Fibroblast of lung (primary cell): ENCODE measurements at regions not wholly inside any gene's neighbourhood (a gene's known extent, or its start where the extent isn't known, plus 50 kb on each side); places are given as distances from the start of the nearest gene placed in this dataset.

Experiments
- DNase-seq, 2 donors: peaks; one replicate each; pipeline versions ENCODE4 v3.0.0 to v3.0.0-alpha.2; 2010; ENCODE audit warnings: low read depth in 2 of 2
- H2AFZ ChIP-seq: 2 replicates; pipeline ENCODE4 v1.5.1; 2012; ENCODE audit warnings: low read length, control low read depth, inconsistent platforms
- H3K27ac ChIP-seq: 2 replicates; pipeline ENCODE4 v1.5.1; 2011; ENCODE audit warnings: low read length, control low read depth; ENCODE audit not compliant: insufficient read depth
- H3K27me3 ChIP-seq: 2 replicates; pipeline ENCODE4 v1.5.1; 2011; ENCODE audit warnings: mild to moderate bottlenecking, low read length; ENCODE audit not compliant: control insufficient read depth, insufficient read depth
- H3K36me3 ChIP-seq: 2 replicates; pipeline ENCODE4 v1.5.1; 2011; ENCODE audit warnings: low read length; ENCODE audit not compliant: control insufficient read depth, insufficient read depth
- H3K4me1 ChIP-seq: 2 replicates; pipeline ENCODE4 v1.5.1; 2011; ENCODE audit warnings: low read length; ENCODE audit not compliant: control insufficient read depth, insufficient read depth; ENCODE audit errors: extremely low read depth
- H3K4me2 ChIP-seq: 2 replicates; pipeline ENCODE4 v1.5.1; 2011; ENCODE audit warnings: low read length, control low read depth; ENCODE audit not compliant: insufficient read depth; ENCODE audit errors: extremely low read depth
- H3K4me3 ChIP-seq, 4 experiments: fragments of 200-600 bp in 1 of 4; sonication (generic) in 1 of 4; replicated peaks in 1 of 4; 2 replicates each; pipeline ENCODE4 v1.5.1; 2011 to 2016; ENCODE audit warnings: low read length in 4 of 4, low read depth in 3 of 4, mild to moderate bottlenecking in 3 of 4, control low read depth in 2 of 4, inconsistent platforms in 1 of 4, mixed read lengths in 1 of 4; ENCODE audit not compliant: insufficient read depth in 1 of 4; ENCODE audit errors: control extremely low read depth in 1 of 4
- H3K79me2 ChIP-seq: 2 replicates; pipeline ENCODE4 v1.5.1; 2012; ENCODE audit warnings: mild to moderate bottlenecking, low read length, inconsistent platforms; ENCODE audit not compliant: control insufficient read depth, insufficient read depth
- H3K9ac ChIP-seq: 2 replicates; pipeline ENCODE4 v1.5.1; 2011; ENCODE audit warnings: mild to moderate bottlenecking, low read length, control low read depth; ENCODE audit not compliant: insufficient read depth
- H3K9me3 ChIP-seq: 2 replicates; pipeline ENCODE4 v1.5.1; 2012; ENCODE audit warnings: low read depth, low read length; ENCODE audit not compliant: control insufficient read depth, insufficient read depth
- H4K20me1 ChIP-seq: 2 replicates; pipeline ENCODE4 v1.5.1; 2011; ENCODE audit warnings: low read length; ENCODE audit not compliant: control insufficient read depth, insufficient read depth; ENCODE audit errors: extremely low read depth
- CTCF ChIP-seq, 2 donors: IDR thresholded peaks in 1 of 2; conservative IDR thresholded peaks in 1 of 2; 1 replicate in 1 of 2; 2 replicates in 1 of 2; pipeline ENCODE4 v1.5.1; 2011 to 2012; ENCODE audit warnings: low read length in 2 of 2, control low read depth in 1 of 2, inconsistent platforms in 1 of 2, low read depth in 1 of 2, mild to moderate bottlenecking in 1 of 2
- EZH2 ChIP-seq: IDR thresholded peaks from 2 replicates; pipeline ENCODE4 v1.5.1; 2012; ENCODE audit warnings: low read length, control low read depth, mild to moderate bottlenecking; ENCODE audit errors: missing control alignments

- Histone ChIP-seq H2AFZ (no peak overlapping the region), H3K9me3 (no peaks in the 10 kb centered on the region), H3K27me3 (no peaks in the 10 kb centered on the region), H3K79me2 (no peaks in the 10 kb centered on the region), H3K36me3 (no peaks in the 10 kb centered on the region), H4K20me1 (no peaks in the 10 kb centered on the region), H3K9ac (no peak overlapping the region), H3K4me1 (no peaks in the 10 kb centered on the region), H3K4me2 (no peak overlapping the region), H3K27ac (no peak overlapping the region), H3K4me3 (no peak overlapping the region)
- no peak for TF ChIP-seq EZH2
- no peak for TF ChIP-seq CTCF (conservative IDR thresholded peaks at IDR 0.05 in 1 of 2, IDR thresholded peaks at IDR 0.05 in 1 of 2; ENCODE audit: low read depth in 1 of 2, low read length in 2 of 2)
- no peak for DNase-seq
Observed at GRCh38 chr1:4090976-4091660, 191.0 kb upstream of the C1orf174 start.

- H2AFZ ChIP-seq, result no peak overlapping the region
- no peaks in the 10 kb centered on the region for H3K27me3 ChIP-seq
- no peak overlapping the region for H3K4me3 ChIP-seq
- H3K36me3 ChIP-seq, result no peaks in the 10 kb centered on the region
- no peak overlapping the region for H3K27ac ChIP-seq
- no peak overlapping the region for H3K4me2 ChIP-seq
- H3K9me3 ChIP-seq, result no peaks in the 10 kb centered on the region
- H3K79me2 ChIP-seq, result no peaks in the 10 kb centered on the region
- TF ChIP-seq EZH2 (no peak), CTCF (conservative IDR thresholded peaks at IDR 0.05 in 1 of 2, IDR thresholded peaks at IDR 0.05 in 1 of 2; ENCODE audit: low read depth in 1 of 2, low read length in 2 of 2) (no peak)
- H3K9ac ChIP-seq, result no peak overlapping the region
- DNase-seq, result no peak
- H4K20me1 ChIP-seq, result no peaks in the 10 kb centered on the region
- no peaks in the 10 kb centered on the region for H3K4me1 ChIP-seq
Observed at GRCh38 chr1:4091996-4092395, 191.9 kb upstream of the C1orf174 start.

- Histone ChIP-seq H3K36me3 (no peaks in the 10 kb centered on the region), H3K4me3 (no peak overlapping the region), H4K20me1 (no peaks in the 10 kb centered on the region), H3K79me2 (no peaks in the 10 kb centered on the region), H3K4me2 (no peak overlapping the region), H3K9ac (no peak overlapping the region), H3K27me3 (no peaks in the 10 kb centered on the region), H3K27ac (no peak overlapping the region), H3K4me1 (no peaks in the 10 kb centered on the region), H3K9me3 (no peaks in the 10 kb centered on the region), H2AFZ (no peak overlapping the region)
- TF ChIP-seq CTCF (conservative IDR thresholded peaks at IDR 0.05 in 1 of 2, IDR thresholded peaks at IDR 0.05 in 1 of 2; ENCODE audit: low read depth in 1 of 2, low read length in 2 of 2) (no peak), EZH2 (no peak)
- no peak for DNase-seq
Observed at GRCh38 chr1:4093856-4094565, 193.9 kb upstream of the C1orf174 start.
